SK-N-SH treated with all-trans-retinoic acid at 6 μM for 48 hours (cell line): ENCODE measurements at regions not wholly inside any gene's neighbourhood (a gene's known extent, or its start where the extent isn't known, plus 50 kb on each side); places are given as distances from the start of the nearest gene placed in this dataset.

Experiments
- ARNTL ChIP-seq: fragments of 450-650 bp; formaldehyde crosslinking; IDR thresholded peaks from 2 replicates; pipeline ENCODE4 v1.5.0; 2020; ENCODE audit warnings: low read depth, mild to moderate bottlenecking, moderate library complexity, borderline replicate concordance
- ESRRG ChIP-seq: fragments of 250-450 bp; sonication (Bioruptor Pico); IDR thresholded peaks from 2 replicates; pipeline ENCODE4 v1.6.1; 2021; ENCODE audit warnings: mild to moderate bottlenecking
- GLIS3 ChIP-seq: fragments of 250-450 bp; sonication (Bioruptor Pico); IDR thresholded peaks from 2 replicates; pipeline ENCODE4 v1.5.0; 2020; ENCODE audit warnings: mild to moderate bottlenecking, moderate library complexity
- ZFP3 ChIP-seq: fragments of 250-450 bp; sonication (Bioruptor Pico); IDR thresholded peaks from 2 replicates; pipeline ENCODE4 v1.5.0; 2020; ENCODE audit warnings: mild to moderate bottlenecking, moderate library complexity
- TF ChIP-seq, protein P1 (sequence below): fragments of 250-450 bp; sonication (Bioruptor Pico); IDR thresholded peaks from 2 replicates; pipeline ENCODE4 v1.5.1; 2021; ENCODE audit warnings: mild to moderate bottlenecking, moderate library complexity

DNA sequence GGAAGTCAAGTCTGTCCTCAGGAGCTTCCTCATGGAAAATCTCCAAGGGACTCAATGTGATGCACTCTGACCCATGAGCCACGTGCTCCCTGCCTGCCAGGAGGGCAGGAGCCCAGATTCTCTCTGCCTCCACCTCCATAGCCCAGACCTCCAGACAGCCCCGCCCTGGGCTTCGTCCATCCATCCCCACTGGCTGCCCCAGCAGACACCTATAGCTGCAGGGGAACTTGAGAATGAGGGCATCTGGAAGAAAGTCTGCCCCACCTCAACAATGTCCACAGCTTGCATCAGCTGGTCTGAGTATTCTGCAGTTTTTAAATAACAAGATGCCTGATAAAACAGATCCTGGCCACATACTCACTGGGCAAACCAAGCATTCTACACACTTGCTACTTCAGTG lies 418.8 kb upstream of the SMIM21 start:
- TF ChIP-seq, protein P1, sequence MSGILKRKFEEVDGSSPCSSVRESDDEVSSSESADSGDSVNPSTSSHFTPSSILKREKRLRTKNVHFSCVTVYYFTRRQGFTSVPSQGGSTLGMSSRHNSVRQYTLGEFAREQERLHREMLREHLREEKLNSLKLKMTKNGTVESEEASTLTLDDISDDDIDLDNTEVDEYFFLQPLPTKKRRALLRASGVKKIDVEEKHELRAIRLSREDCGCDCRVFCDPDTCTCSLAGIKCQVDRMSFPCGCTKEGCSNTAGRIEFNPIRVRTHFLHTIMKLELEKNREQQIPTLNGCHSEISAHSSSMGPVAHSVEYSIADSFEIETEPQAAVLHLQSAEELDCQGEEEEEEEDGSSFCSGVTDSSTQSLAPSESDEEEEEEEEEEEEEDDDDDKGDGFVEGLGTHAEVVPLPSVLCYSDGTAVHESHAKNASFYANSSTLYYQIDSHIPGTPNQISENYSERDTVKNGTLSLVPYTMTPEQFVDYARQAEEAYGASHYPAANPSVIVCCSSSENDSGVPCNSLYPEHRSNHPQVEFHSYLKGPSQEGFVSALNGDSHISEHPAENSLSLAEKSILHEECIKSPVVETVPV (CRISPR knock-in tag): no peak
- no peak for TF ChIP-seq GLIS3 (CRISPR knock-in tag)
- no peak for TF ChIP-seq ZFP3 (CRISPR knock-in tag)
- TF ChIP-seq ARNTL: no peak
- no peak for TF ChIP-seq ESRRG
